Peyer's patch (tissue), 4 donors: ENCODE measurements at regions not wholly inside any gene's neighbourhood (a gene's known extent, or its start where the extent isn't known, plus 50 kb on each side); places are given as distances from the start of the nearest gene placed in this dataset.

Experiments used
- CTCF ChIP-seq, 6 experiments: fragments of 450-650 bp in 4 of 6; fragments of 200-600 bp in 2 of 6; sonication (generic) in 1 of 6; IDR thresholded peaks; one replicate each; pipeline ENCODE4 v1.5.1; 2017 to 2019; ENCODE audit warnings: antibody characterized with exemption in 6 of 6, mild to moderate bottlenecking in 3 of 6, moderate library complexity in 1 of 6
- POLR2A ChIP-seq, 2 donors: fragments of 450-650 bp; IDR thresholded peaks; one replicate each; pipeline ENCODE4 v1.5.1; 2017; ENCODE audit warnings: antibody characterized with exemption in 2 of 2, mild to moderate bottlenecking in 2 of 2, moderate library complexity in 2 of 2

- TF ChIP-seq CTCF (IDR thresholded peaks at IDR 0.05) (no peak), POLR2A (IDR thresholded peaks at IDR 0.05) (no peak)
Measured at GRCh38 chr2:224222974-224223373, 178.9 kb downstream of the FAM124B start.
